ENCODE measurements at regions not wholly inside any gene's neighbourhood (a gene's known extent, or its start where the extent isn't known, plus 50 kb on each side); places are given as distances from the start of the nearest gene placed in this dataset.

GRCh38 chr9:121550041-121550440 lies 50.4 kb upstream of the GGTA1 start:
- DNase-seq (ENCODE audit: low read depth) = no peak

GRCh38 chr9:121550569-121551512 lies 51.2 kb upstream of the GGTA1 start:
- DNase-seq (ENCODE audit: low read depth) = peak; percentile 18

GRCh38 chr9:121551985-121552753 lies 52.5 kb upstream of the GGTA1 start:
- no peak for DNase-seq (ENCODE audit: low read depth)

GRCh38 chr9:121556082-121556481 lies 56.4 kb upstream of the GGTA1 start:
- no peak for DNase-seq (ENCODE audit: low read depth)

- DNase-seq (ENCODE audit: low read depth) = peak; percentile 99
Measured at GRCh38 chr9:121556580-121556979, 56.9 kb upstream of the GGTA1 start.

GRCh38 chr9:121557581-121558447 lies 58.2 kb upstream of the GGTA1 start:
- DNase-seq (ENCODE audit: low read depth) = peak; percentile 70

- DNase-seq (ENCODE audit: low read depth) = no peak
Measured at GRCh38 chr9:121558473-121558872, 58.8 kb upstream of the GGTA1 start.

- DNase-seq (ENCODE audit: low read depth) = no peak
Measured at GRCh38 chr9:121559183-121559582, 59.5 kb upstream of the GGTA1 start.

- no peak for DNase-seq (ENCODE audit: low read depth)
Measured at GRCh38 chr9:121560921-121561320, 61.3 kb upstream of the GGTA1 start.

- no peak for DNase-seq (ENCODE audit: low read depth)
Measured at GRCh38 chr9:121561385-121562222, 62.0 kb upstream of the GGTA1 start.

- no peak for DNase-seq (ENCODE audit: low read depth)
Measured at GRCh38 chr9:121562301-121562700, 62.7 kb upstream of the GGTA1 start.

- no peak for DNase-seq (ENCODE audit: low read depth)
Measured at GRCh38 chr9:121563425-121563824, 63.8 kb upstream of the GGTA1 start.

- DNase-seq (ENCODE audit: low read depth) = no peak
Measured at GRCh38 chr9:121563881-121564460, 64.3 kb upstream of the GGTA1 start.

- no peak for DNase-seq (ENCODE audit: low read depth)
Measured at GRCh38 chr9:121564504-121565260, 65.0 kb upstream of the GGTA1 start.

- peak; percentile 47 for DNase-seq (ENCODE audit: low read depth)
Measured at GRCh38 chr9:121566481-121567465, 67.1 kb upstream of the GGTA1 start.

- DNase-seq (ENCODE audit: low read depth) = no peak
Measured at GRCh38 chr9:121567500-121568342, 68.1 kb upstream of the GGTA1 start.

GRCh38 chr9:121568343-121569265 lies 69.0 kb upstream of the GGTA1 start:
- DNase-seq (ENCODE audit: low read depth) = peak; percentile 8
